Upper lobe of left lung (tissue), 6 donors: ENCODE measurements at regions not wholly inside any gene's neighbourhood (a gene's known extent, or its start where the extent isn't known, plus 50 kb on each side); places are given as distances from the start of the nearest gene placed in this dataset.

Experiments used
- ATAC-seq, 2 donors: fragments of 200-7000 bp; cut with Tn5 transposase; one replicate each; pipeline ENCODE4 v1.9.1; 2022; ENCODE audit warnings: mild to moderate bottlenecking in 2 of 2, moderate library complexity in 2 of 2; ENCODE audit not compliant: low FRiP score in 2 of 2
- DNase-seq, 2 donors: peaks; one replicate each; pipeline ENCODE4 v3.0.0-alpha.2; 2019 to 2020
- H3K27ac ChIP-seq, 4 donors: fragments of 200-600 bp; sonication (generic); one replicate each; pipeline ENCODE4 v1.5.1; 2016 to 2019
- H3K27me3 ChIP-seq, 4 donors: fragments of 200-600 bp; sonication (generic); one replicate each; pipeline ENCODE4 v1.5.1; 2017 to 2019
- H3K36me3 ChIP-seq, 4 donors: fragments of 200-600 bp; sonication (generic); one replicate each; pipeline ENCODE4 v1.5.1; 2016 to 2019
- H3K4me1 ChIP-seq, 4 donors: fragments of 200-600 bp; sonication (generic); one replicate each; pipeline ENCODE4 v1.5.1; 2018 to 2019
- H3K4me3 ChIP-seq, 4 donors: fragments of 200-600 bp; sonication (generic); one replicate each; pipeline ENCODE4 v1.5.1; 2017 to 2019; ENCODE audit warnings: mild to moderate bottlenecking in 2 of 4, moderate library complexity in 1 of 4
- H3K9me3 ChIP-seq, 4 donors: fragments of 200-600 bp; sonication (generic); one replicate each; pipeline ENCODE4 v1.5.1; 2018 to 2019
- EP300 ChIP-seq, 4 donors: sonication (generic); formaldehyde crosslinking; IDR thresholded peaks; one replicate each; pipeline ENCODE4 v1.5.1; 2017; ENCODE audit warnings: antibody characterized with exemption in 4 of 4, control low read depth in 2 of 4
- POLR2A ChIP-seq, 4 donors: fragments of 450-650 bp; IDR thresholded peaks; one replicate each; pipeline ENCODE4 v1.5.1; 2016 to 2017; ENCODE audit warnings: antibody characterized with exemption in 4 of 4, mild to moderate bottlenecking in 2 of 4
- POLR2AphosphoS5 ChIP-seq, 2 donors: sonication (generic); formaldehyde crosslinking; IDR thresholded peaks; one replicate each; pipeline ENCODE4 v1.5.1; 2017; ENCODE audit warnings: antibody characterized with exemption in 2 of 2
- WGBS, 2 donors: methylation state at CpG; one replicate each; pipeline ENCODE4 v1.1.5; 2017 to 2018; 5-methylcytosine and 5-hydroxymethylcytosine counted together
- TF ChIP-seq, protein P1 (sequence below), 6 experiments: fragments of 450-650 bp in 4 of 6; fragments of 200-600 bp in 2 of 6; sonication (generic) in 2 of 6; IDR thresholded peaks; one replicate each; pipeline ENCODE4 v1.5.1; 2016 to 2019; ENCODE audit warnings: antibody characterized with exemption in 6 of 6
- donor health status: DM: no; HTN: no; CAD: no; lungs with moderate emphysema.
- donor health status: DM: no; HTN: yes; CAD: no; lungs with severe emphysema.

DNA sequence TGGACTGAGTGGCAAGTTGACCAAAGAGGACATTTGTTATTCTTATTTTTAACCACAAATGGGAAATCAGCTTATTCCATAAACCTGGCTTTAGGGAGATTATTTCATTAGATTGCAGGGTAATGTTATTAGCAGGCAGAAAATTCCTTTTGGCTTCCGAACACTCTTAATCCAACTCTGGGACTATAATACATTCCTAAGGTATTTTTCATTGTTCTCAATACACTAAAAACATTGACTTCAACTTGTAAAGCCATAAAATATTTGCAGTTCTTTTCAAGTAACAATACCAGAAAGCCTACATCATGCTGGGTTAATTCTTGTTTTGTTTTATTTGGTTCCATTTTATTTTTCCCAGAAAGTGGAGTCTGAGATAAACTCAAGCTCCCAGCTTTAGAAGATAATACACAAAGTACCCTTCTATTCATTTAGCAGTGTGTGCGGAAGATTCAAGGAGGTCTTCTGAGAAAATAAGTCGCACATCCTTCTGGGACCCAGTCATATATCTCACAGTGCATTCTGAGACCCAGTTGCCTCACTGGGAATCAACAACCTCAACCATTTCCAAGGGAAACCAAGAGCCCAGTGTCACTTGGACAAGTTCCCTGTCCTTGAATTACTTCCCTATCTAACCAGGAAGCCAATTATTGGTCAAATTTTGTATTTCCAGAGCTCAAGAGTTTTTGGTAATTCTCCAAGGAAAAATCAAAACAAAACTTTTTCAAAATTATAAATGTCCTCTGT lies 389.6 kb upstream of the DYNLRB2 start:
- Histone ChIP-seq H3K27ac (no peak overlapping the region), H3K9me3 (no peaks in the 10 kb centered on the region), H3K4me3 (no peak overlapping the region), H3K4me1 (no peaks in the 10 kb centered on the region), H3K27me3 (no peaks in the 10 kb centered on the region), H3K36me3 (no peaks in the 10 kb centered on the region)
- no peak for TF ChIP-seq POLR2AphosphoS5 (IDR thresholded peaks at IDR 0.05)
- TF ChIP-seq POLR2A (IDR thresholded peaks at IDR 0.05) = no peak
- no peak for TF ChIP-seq EP300 (IDR thresholded peaks at IDR 0.05)
- TF ChIP-seq, protein P1, sequence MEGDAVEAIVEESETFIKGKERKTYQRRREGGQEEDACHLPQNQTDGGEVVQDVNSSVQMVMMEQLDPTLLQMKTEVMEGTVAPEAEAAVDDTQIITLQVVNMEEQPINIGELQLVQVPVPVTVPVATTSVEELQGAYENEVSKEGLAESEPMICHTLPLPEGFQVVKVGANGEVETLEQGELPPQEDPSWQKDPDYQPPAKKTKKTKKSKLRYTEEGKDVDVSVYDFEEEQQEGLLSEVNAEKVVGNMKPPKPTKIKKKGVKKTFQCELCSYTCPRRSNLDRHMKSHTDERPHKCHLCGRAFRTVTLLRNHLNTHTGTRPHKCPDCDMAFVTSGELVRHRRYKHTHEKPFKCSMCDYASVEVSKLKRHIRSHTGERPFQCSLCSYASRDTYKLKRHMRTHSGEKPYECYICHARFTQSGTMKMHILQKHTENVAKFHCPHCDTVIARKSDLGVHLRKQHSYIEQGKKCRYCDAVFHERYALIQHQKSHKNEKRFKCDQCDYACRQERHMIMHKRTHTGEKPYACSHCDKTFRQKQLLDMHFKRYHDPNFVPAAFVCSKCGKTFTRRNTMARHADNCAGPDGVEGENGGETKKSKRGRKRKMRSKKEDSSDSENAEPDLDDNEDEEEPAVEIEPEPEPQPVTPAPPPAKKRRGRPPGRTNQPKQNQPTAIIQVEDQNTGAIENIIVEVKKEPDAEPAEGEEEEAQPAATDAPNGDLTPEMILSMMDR (IDR thresholded peaks at IDR 0.05) = no peak
- peak in 1 of 2 donors; percentile 13 for ATAC-seq
- DNase-seq = no peak
- 87 to 95% methylated on average over 3 of the region's 3 CpGs for WGBS, 2 donors

- Histone ChIP-seq H3K27me3 (no peaks in the 10 kb centered on the region), H3K36me3 (no peaks in the 10 kb centered on the region), H3K4me3 (no peak overlapping the region), H3K9me3 (no peaks in the 10 kb centered on the region), H3K4me1 (no peaks in the 10 kb centered on the region), H3K27ac (no peak overlapping the region)
- WGBS, 2 donors = 91% methylated on average over 2 to 3 of the region's 3 CpGs
- ATAC-seq (no peak), DNase-seq (no peak)
- no peak for TF ChIP-seq POLR2A (IDR thresholded peaks at IDR 0.05)
Measured at GRCh38 chr16:80148826-80149225, 392.0 kb upstream of the DYNLRB2 start.

GRCh38 chr16:80147026-80147655 lies 393.7 kb upstream of the DYNLRB2 start:
- 43 to 51% methylated on average over 8 of the region's 8 CpGs for WGBS, 2 donors
- no peaks in the 10 kb centered on the region for H3K4me1 ChIP-seq
- H3K36me3 ChIP-seq = no peaks in the 10 kb centered on the region
- TF ChIP-seq EP300 (IDR thresholded peaks at IDR 0.05) (no peak), POLR2AphosphoS5 (IDR thresholded peaks at IDR 0.05) (no peak), POLR2A (IDR thresholded peaks at IDR 0.05) (no peak)
- TF ChIP-seq, protein P1 (IDR thresholded peaks at IDR 0.05) = no peak
- no peaks in the 10 kb centered on the region for H3K27me3 ChIP-seq
- no peak overlapping the region for H3K27ac ChIP-seq
- peaks cover 0 to 6% (median 0%) of the 10 kb centered on the region in 4 donors for H3K9me3 ChIP-seq
- no peak for ATAC-seq
- DNase-seq = no peak
- H3K4me3 ChIP-seq = no peak overlapping the region

DNA sequence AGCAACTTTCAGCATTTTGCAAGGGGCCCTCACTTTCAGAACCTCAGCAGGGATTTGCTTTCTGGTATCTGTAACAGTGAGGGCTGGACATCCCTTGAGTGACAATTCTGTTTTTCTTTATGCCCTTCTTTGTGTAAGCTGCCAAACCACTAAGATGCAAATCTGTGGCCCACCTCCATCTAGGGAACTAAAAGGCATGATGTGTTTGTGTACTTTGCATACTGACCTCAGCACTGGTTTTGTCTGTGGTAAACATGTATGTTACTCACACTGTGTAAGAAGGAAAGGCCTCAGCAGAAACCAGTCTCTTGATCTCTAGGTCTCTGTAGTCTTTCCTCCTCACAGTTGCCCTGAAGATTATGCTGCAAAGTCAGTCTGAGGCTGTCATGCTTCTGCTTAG lies 396.6 kb upstream of the DYNLRB2 start:
- TF ChIP-seq POLR2A (IDR thresholded peaks at IDR 0.05) = no peak
- TF ChIP-seq EP300 (IDR thresholded peaks at IDR 0.05) = no peak
- TF ChIP-seq POLR2AphosphoS5 (IDR thresholded peaks at IDR 0.05) = no peak
- TF ChIP-seq, protein P1 (IDR thresholded peaks at IDR 0.05) = no peak
- H3K36me3 ChIP-seq = no peaks in the 10 kb centered on the region
- no peak overlapping the region for H3K4me3 ChIP-seq
- H3K9me3 ChIP-seq = peaks cover 0 to 11% (median 2%) of the 10 kb centered on the region in 4 donors
- no peak overlapping the region for H3K27ac ChIP-seq
- H3K27me3 ChIP-seq = no peaks in the 10 kb centered on the region
- no peaks in the 10 kb centered on the region for H3K4me1 ChIP-seq
- no peak for DNase-seq
- ATAC-seq = no peak

- H3K36me3 ChIP-seq = no peaks in the 10 kb centered on the region
- ATAC-seq = no peak
- H3K27ac ChIP-seq = no peak overlapping the region
- DNase-seq = no peak
- no peaks in the 10 kb centered on the region for H3K27me3 ChIP-seq
- H3K4me1 ChIP-seq = no peaks in the 10 kb centered on the region
- H3K4me3 ChIP-seq = no peak overlapping the region
- H3K9me3 ChIP-seq = peaks cover 0 to 11% (median 2%) of the 10 kb centered on the region in 4 donors
- TF ChIP-seq POLR2AphosphoS5 (IDR thresholded peaks at IDR 0.05) (no peak), POLR2A (IDR thresholded peaks at IDR 0.05) (no peak), EP300 (IDR thresholded peaks at IDR 0.05) (no peak)
- TF ChIP-seq, protein P1 (IDR thresholded peaks at IDR 0.05) = no peak
Measured at GRCh38 chr16:80142940-80143339, 397.9 kb upstream of the DYNLRB2 start.
